HepG2 (cell line): ENCODE measurements at regions not wholly inside any gene's neighbourhood (a gene's known extent, or its start where the extent isn't known, plus 50 kb on each side); places are given as distances from the start of the nearest gene placed in this dataset.

Experiments
- ATAC-seq: fragments of 200-7000 bp; cut with Tn5 transposase; 3 replicates; pipeline ENCODE4 v1.9.1; 2020; ENCODE audit warnings: mild to moderate bottlenecking, moderate library complexity
- BruUV-seq: library from RNA; stranded (reverse); fragments of 400-500 nt; replicated peaks from 2 replicates; lab custom pipeline; 2021; lab: Mats Ljungman, UMichigan
- CTCF ChIA-PET: fragments of 300-600 bp; formaldehyde crosslinking; extraction: SDS; loops from one replicate; lab custom pipeline; 2021; ENCODE audit warnings: low total read pairs, inconsistent platforms, low intra/inter-chr PET ratio; lab: Yijun Ruan, JAX
- POLR2A ChIA-PET: fragments of 350-600 bp; sonication (Branson Sonifier 250); formaldehyde crosslinking; loops from one replicate; lab custom pipeline; 2020; ENCODE audit warnings: antibody characterized with exemption, inconsistent platforms; lab: Yijun Ruan, JAX
- DNase-seq: peaks from one replicate; pipeline ENCODE4 v3.0.0-alpha.2; 2015; ENCODE audit warnings: low spot score
- FAIRE-seq: peaks from 3 replicates; lab custom pipeline; 2011; peaks lifted over from hg19 to GRCh38; lab: Jason Lieb, UNC
- H2AFZ ChIP-seq: one replicate; pipeline ENCODE4 v1.6.1; 2011; ENCODE audit warnings: low read length, inconsistent platforms
- H3K27ac ChIP-seq: fragments of 300-600 bp; 3 replicates; pipeline ENCODE4 v1.8.0; 2011; ENCODE audit warnings: mixed run types, mild to moderate bottlenecking, mixed read lengths, low read length, inconsistent platforms; ENCODE audit not compliant: insufficient read depth; ENCODE audit errors: extremely low read length
- H3K27me3 ChIP-seq, 2 experiments: fragments of 200-600 bp in 1 of 2; 2 replicates in 1 of 2; 3 replicates in 1 of 2; pipeline versions ENCODE4 v1.6.0 to v1.8.0; 2011; ENCODE audit warnings: low read length in 2 of 2, mild to moderate bottlenecking in 2 of 2, moderate library complexity in 2 of 2, inconsistent platforms in 1 of 2; ENCODE audit not compliant: insufficient read depth in 2 of 2, control insufficient read depth in 1 of 2
- H3K36me3 ChIP-seq, 2 experiments: fragments of 200-600 bp in 1 of 2; replicated peaks in 1 of 2; 2 replicates in 1 of 2; 3 replicates in 1 of 2; pipeline versions ENCODE4 v1.5.1 to v1.8.0; 2011; ENCODE audit warnings: low read length in 2 of 2, inconsistent platforms in 1 of 2; ENCODE audit not compliant: insufficient read depth in 2 of 2, control insufficient read depth in 1 of 2
- H3K4me1 ChIP-seq: 2 replicates; pipeline ENCODE4 v1.5.1; 2012; ENCODE audit warnings: low read length, inconsistent platforms; ENCODE audit not compliant: insufficient read depth
- H3K4me2 ChIP-seq: 2 replicates; pipeline ENCODE4 v1.6.0; 2011; ENCODE audit warnings: low read depth, low read length, inconsistent platforms
- H3K4me3 ChIP-seq, 3 experiments: fragments of 200-600 bp in 1 of 3; sonication (generic), shearing (Covaris generic) in 1 of 3; replicated peaks in 1 of 3; 2 replicates each; pipeline ENCODE4 v1.5.1; 2011 to 2016; ENCODE audit warnings: low read length in 3 of 3, inconsistent platforms in 2 of 3, low read depth in 2 of 3, mild to moderate bottlenecking in 2 of 3, control low read depth in 1 of 3, mixed read lengths in 1 of 3; ENCODE audit not compliant: insufficient read depth in 1 of 3
- H3K79me2 ChIP-seq: one replicate; pipeline ENCODE4 v1.6.1; 2011; ENCODE audit warnings: low read length, inconsistent platforms; ENCODE audit not compliant: insufficient read depth
- H3K9ac ChIP-seq: 2 replicates; pipeline ENCODE4 v1.6.0; 2011; ENCODE audit warnings: mild to moderate bottlenecking, low read depth, low read length, inconsistent platforms; ENCODE audit not compliant: insufficient read depth
- H3K9me3 ChIP-seq: 2 replicates; pipeline ENCODE4 v1.5.1; 2012; ENCODE audit warnings: mild to moderate bottlenecking, low read length
- H4K20me1 ChIP-seq: 2 replicates; pipeline ENCODE4 v1.6.0; 2011; ENCODE audit warnings: inconsistent platforms, mild to moderate bottlenecking, low read length, moderate library complexity; ENCODE audit not compliant: insufficient read depth
- AKAP8 ChIP-seq: sonication (generic); formaldehyde crosslinking; IDR thresholded peaks from 2 replicates; pipeline ENCODE4 v1.5.1; 2020; ENCODE audit warnings: mild to moderate bottlenecking, missing genetic modification reagents
- CENPX ChIP-seq: sonication (generic); formaldehyde crosslinking; IDR thresholded peaks from 2 replicates; pipeline ENCODE4 v1.9.0; 2021; ENCODE audit warnings: mild to moderate bottlenecking, missing genetic modification reagents, moderate library complexity
- CHD4 ChIP-seq: fragments of 200-600 bp; sonication (generic); IDR thresholded peaks from 2 replicates; pipeline ENCODE4 v1.7.0; 2017; ENCODE audit warnings: mild to moderate bottlenecking, low read length, borderline replicate concordance
- FOXA3 ChIP-seq: IDR thresholded peaks from 2 replicates; pipeline ENCODE4 v1.6.1; 2016; ENCODE audit warnings: missing genetic modification reagents, missing compliant biosample characterization
- ISL2 ChIP-seq: sonication (generic); formaldehyde crosslinking; IDR thresholded peaks from 2 replicates; pipeline ENCODE4 v1.5.0; 2020; ENCODE audit warnings: missing genetic modification reagents
- PBX3 ChIP-seq: sonication (generic); formaldehyde crosslinking; IDR thresholded peaks from 2 replicates; pipeline ENCODE4 v1.8.1; 2023; ENCODE audit warnings: missing genetic modification reagents, inconsistent platforms, borderline replicate concordance
- SIX1 ChIP-seq: sonication (generic); formaldehyde crosslinking; IDR thresholded peaks from 2 replicates; pipeline ENCODE4 v1.4.0; 2020; ENCODE audit warnings: missing genetic modification reagents, borderline replicate concordance
- SNRNP70 ChIP-seq: fragments of 200-400 bp; formaldehyde crosslinking; IDR thresholded peaks from 2 replicates; pipeline ENCODE4 v1.6.1; 2017; ENCODE audit warnings: mild to moderate bottlenecking, low read depth, low read length, moderate library complexity
- ZMYM3 ChIP-seq: sonication (generic); formaldehyde crosslinking; IDR thresholded peaks from 2 replicates; pipeline ENCODE4 v1.5.1; 2020; ENCODE audit warnings: mild to moderate bottlenecking, missing genetic modification reagents
- ZNF264 ChIP-seq: sonication (generic); formaldehyde crosslinking; IDR thresholded peaks from 2 replicates; pipeline ENCODE4 v1.4.0; 2020; ENCODE audit warnings: missing genetic modification reagents
- ZNF329 ChIP-seq: sonication (generic); formaldehyde crosslinking; IDR thresholded peaks from 2 replicates; pipeline ENCODE4 v1.9.0; 2021; ENCODE audit warnings: low read depth, mild to moderate bottlenecking, missing genetic modification reagents
- ZNF430 ChIP-seq: sonication (generic); formaldehyde crosslinking; IDR thresholded peaks from 2 replicates; pipeline ENCODE4 v1.9.0; 2021; ENCODE audit warnings: mild to moderate bottlenecking, missing genetic modification reagents
- WGBS: methylation state at CpG from one replicate; pipeline ENCODE4 v1.1.6; 2017; ENCODE audit warnings: low lambda C conversion rate; 5-methylcytosine and 5-hydroxymethylcytosine counted together
- in situ Hi-C: cut with HindIII; loops from 2 replicates; pipeline ENCODE4 v1.10.0; 2017; ENCODE audit warnings: low pct_unique_long_range_greater_than_20kb; ENCODE audit not compliant: extremely low pct_ligation_motif_present
- intact Hi-C: fragments of 100-400 bp; cut with micrococcal nuclease; formaldehyde crosslinking; loops from one replicate; pipeline ENCODE4 v1.10.0; 2022; ENCODE audit not compliant: unreplicated experiment
- TF ChIP-seq, protein P1 (sequence below): sonication (generic); formaldehyde crosslinking; IDR thresholded peaks from 2 replicates; pipeline ENCODE4 v1.8.1; 2023; ENCODE audit warnings: mild to moderate bottlenecking, inconsistent platforms, moderate library complexity, missing genetic modification reagents, borderline replicate concordance

- ATAC-seq (no peak), DNase-seq (no peak), FAIRE-seq (no peak)
- Histone ChIP-seq H3K9ac (no peak overlapping the region), H3K27ac (no peak overlapping the region), H3K4me3 (no peak overlapping the region), H3K27me3 (peaks cover 2 to 3% of the 10 kb centered on the region in 2 experiments; a peak in 3 of 5 replicates), H3K36me3 (no peaks in the 10 kb centered on the region), H3K9me3 (no peaks in the 10 kb centered on the region), H3K79me2 (no peaks in the 10 kb centered on the region), H2AFZ (no peak overlapping the region), H4K20me1 (no peaks in the 10 kb centered on the region), H3K4me1 (no peaks in the 10 kb centered on the region), H3K4me2 (no peak overlapping the region)
- in situ Hi-C loops = no loop called here
- CTCF ChIA-PET = no interaction called here
- TF ChIP-seq CENPX (CRISPR knock-in tag) (no peak), PBX3 (CRISPR knock-in tag) (no peak)
- intact Hi-C loops = no loop called here
- POLR2A ChIA-PET = no interaction called here
- WGBS = 55% methylated on average over 7 of the region's 7 CpGs
- BruUV-seq = no TSS peak
Measured at GRCh38 chr15:31251165-31251564, 75.5 kb upstream of the KLF13 start.

- H3K4me2 ChIP-seq = no peak overlapping the region
- H3K27me3 ChIP-seq = peaks cover 2 to 3% of the 10 kb centered on the region in 2 experiments; a peak in 3 of 5 replicates
- no peak overlapping the region for H2AFZ ChIP-seq
- no peaks in the 10 kb centered on the region for H3K4me1 ChIP-seq
- no peak overlapping the region for H3K4me3 ChIP-seq
- intact Hi-C loops = no loop called here
- no peaks in the 10 kb centered on the region for H4K20me1 ChIP-seq
- H3K27ac ChIP-seq = no peak overlapping the region
- ATAC-seq (no peak), FAIRE-seq (no peak), DNase-seq (no peak)
- BruUV-seq = no TSS peak
- no peaks in the 10 kb centered on the region for H3K9me3 ChIP-seq
- 32% methylated on average over 8 of the region's 8 CpGs for WGBS
- H3K36me3 ChIP-seq = no peaks in the 10 kb centered on the region
- POLR2A ChIA-PET = interaction anchor here (1.2 kb wide), 1 partner anchor 12 kb away, joined by 3 read pairs; no protein-coding TSS in a partner anchor
- H3K9ac ChIP-seq = no peak overlapping the region
- no peak for TF ChIP-seq ZNF329 (CRISPR knock-in tag)
- no peak for TF ChIP-seq ZNF264 (CRISPR knock-in tag)
- TF ChIP-seq ISL2 = no peak
- TF ChIP-seq SNRNP70 = no peak
- TF ChIP-seq, protein P1, sequence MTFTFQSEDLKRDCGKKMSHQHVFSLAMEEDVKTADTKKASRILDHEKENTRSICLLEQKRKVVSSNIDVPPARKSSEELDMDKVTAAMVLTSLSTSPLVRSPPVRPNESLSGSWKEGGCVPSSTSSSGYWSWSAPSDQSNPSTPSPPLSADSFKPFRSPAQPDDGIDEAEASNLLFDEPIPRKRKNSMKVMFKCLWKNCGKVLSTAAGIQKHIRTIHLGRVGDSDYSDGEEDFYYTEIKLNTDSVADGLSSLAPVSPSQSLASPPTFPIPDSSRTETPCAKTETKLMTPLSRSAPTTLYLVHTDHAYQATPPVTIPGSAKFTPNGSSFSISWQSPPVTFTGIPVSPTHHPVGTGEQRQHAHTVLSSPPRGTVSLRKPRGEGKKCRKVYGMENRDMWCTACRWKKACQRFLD (CRISPR knock-in tag) = no peak
- no peak for TF ChIP-seq SIX1 (CRISPR knock-in tag)
- TF ChIP-seq AKAP8 = no peak
- TF ChIP-seq ZMYM3 (CRISPR knock-in tag) = no peak
- TF ChIP-seq ZNF430 (CRISPR knock-in tag) = no peak
- no peak for TF ChIP-seq CHD4
- TF ChIP-seq FOXA3 (CRISPR knock-in tag) = no peak
- CTCF ChIA-PET = no interaction called here
- no peaks in the 10 kb centered on the region for H3K79me2 ChIP-seq
- in situ Hi-C loops = no loop called here
Measured at GRCh38 chr15:31252171-31252785, 74.4 kb upstream of the KLF13 start.
